ENCODE measurements at regions not wholly inside any gene's neighbourhood (a gene's known extent, or its start where the extent isn't known, plus 50 kb on each side); places are given as distances from the start of the nearest gene placed in this dataset.
A peak's percentile ranks its signal among the peaks of the same experiment; 100 is the strongest.

DNA sequence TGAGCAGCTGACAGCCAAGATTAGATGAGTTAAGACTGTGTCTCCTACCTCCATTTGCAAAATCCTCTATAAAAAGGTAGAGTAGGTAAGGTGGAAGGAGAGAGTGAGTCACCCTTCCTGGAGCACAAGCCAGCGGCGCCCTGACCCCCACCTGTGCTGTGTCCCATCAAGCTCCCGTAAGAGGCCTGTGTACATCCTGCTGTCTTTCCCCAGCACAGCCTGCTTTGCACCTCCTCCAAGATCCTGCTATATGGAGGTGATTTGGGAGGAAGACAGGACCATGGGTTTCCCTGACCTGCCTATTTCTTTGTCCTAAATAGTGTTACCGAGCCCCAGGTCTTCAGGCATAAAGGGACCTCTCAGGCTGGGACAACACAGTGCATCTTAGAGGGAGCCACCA lies 62.3 kb upstream of the UQCRFS1 start:
- peaks cover 2% of the 10 kb centered on the region for H3K4me1 Mint-ChIP-seq
- H3K27ac Mint-ChIP-seq, result no peak overlapping the region
- H3K9me3 Mint-ChIP-seq, result no peaks in the 10 kb centered on the region
- no peak overlapping the region for H3K4me3 Mint-ChIP-seq
- TF ChIP-seq, protein P1, sequence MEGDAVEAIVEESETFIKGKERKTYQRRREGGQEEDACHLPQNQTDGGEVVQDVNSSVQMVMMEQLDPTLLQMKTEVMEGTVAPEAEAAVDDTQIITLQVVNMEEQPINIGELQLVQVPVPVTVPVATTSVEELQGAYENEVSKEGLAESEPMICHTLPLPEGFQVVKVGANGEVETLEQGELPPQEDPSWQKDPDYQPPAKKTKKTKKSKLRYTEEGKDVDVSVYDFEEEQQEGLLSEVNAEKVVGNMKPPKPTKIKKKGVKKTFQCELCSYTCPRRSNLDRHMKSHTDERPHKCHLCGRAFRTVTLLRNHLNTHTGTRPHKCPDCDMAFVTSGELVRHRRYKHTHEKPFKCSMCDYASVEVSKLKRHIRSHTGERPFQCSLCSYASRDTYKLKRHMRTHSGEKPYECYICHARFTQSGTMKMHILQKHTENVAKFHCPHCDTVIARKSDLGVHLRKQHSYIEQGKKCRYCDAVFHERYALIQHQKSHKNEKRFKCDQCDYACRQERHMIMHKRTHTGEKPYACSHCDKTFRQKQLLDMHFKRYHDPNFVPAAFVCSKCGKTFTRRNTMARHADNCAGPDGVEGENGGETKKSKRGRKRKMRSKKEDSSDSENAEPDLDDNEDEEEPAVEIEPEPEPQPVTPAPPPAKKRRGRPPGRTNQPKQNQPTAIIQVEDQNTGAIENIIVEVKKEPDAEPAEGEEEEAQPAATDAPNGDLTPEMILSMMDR (IDR thresholded peaks at IDR 0.05; ENCODE audit: unreplicated experiment in 3 of 3), result no peak
- H3K27me3 Mint-ChIP-seq (ENCODE audit: low read depth), result peaks cover 40% of the 10 kb centered on the region
- H3K36me3 Mint-ChIP-seq (ENCODE audit: low read depth), result no peaks in the 10 kb centered on the region

DNA sequence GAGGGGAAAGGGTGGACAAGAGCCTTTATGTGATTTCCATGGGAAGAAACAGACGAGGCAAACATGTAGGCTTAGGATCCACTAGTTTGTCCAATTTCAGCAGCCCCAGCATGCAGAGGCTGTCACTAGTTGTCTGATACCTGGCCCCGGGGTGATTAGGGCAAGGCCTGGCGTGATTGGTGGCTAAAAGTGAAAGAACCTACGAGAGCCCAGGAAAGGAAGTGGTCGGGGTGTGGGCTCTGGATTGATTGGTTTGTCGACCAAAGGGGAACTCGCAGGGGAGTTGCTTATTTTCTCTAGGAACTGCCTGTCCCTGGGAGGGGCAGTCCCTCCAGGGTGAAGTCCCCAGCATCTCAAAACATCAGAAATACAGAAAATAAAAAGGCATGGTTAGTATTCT lies 64.2 kb upstream of the UQCRFS1 start:
- H3K36me3 Mint-ChIP-seq (ENCODE audit: low read depth), result no peaks in the 10 kb centered on the region
- no peak overlapping the region for H3K4me3 Mint-ChIP-seq
- H3K4me1 Mint-ChIP-seq, result no peaks in the 10 kb centered on the region
- H3K27ac Mint-ChIP-seq, result no peak overlapping the region
- TF ChIP-seq, protein P1 (IDR thresholded peaks at IDR 0.05; ENCODE audit: unreplicated experiment in 3 of 3), result no peak
- H3K9me3 Mint-ChIP-seq, result no peaks in the 10 kb centered on the region
- peaks cover 44% of the 10 kb centered on the region for H3K27me3 Mint-ChIP-seq (ENCODE audit: low read depth)

DNA sequence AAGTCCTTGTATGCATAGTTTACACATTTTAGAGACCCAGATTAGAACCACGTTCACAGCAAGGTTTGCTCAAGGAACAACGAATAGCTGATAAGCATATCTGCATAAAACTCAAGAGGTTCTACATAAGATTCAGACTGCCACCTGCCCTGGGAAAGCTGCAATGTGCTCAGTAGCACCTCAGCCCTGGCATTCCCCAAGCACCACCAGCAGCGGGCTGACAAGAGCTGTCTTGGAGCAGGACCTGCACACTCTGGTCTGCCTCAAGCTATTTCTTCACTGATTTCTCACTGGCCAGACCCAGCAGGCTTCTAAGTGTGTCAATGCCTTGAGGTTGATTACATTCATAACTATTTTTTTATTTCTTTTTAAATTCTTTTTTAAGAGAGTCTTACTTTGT lies 65.8 kb upstream of the UQCRFS1 start:
- TF ChIP-seq, protein P1 (IDR thresholded peaks at IDR 0.05; ENCODE audit: unreplicated experiment in 3 of 3), result no peak
- H3K4me3 Mint-ChIP-seq, result no peak overlapping the region
- no peak overlapping the region for H3K27ac Mint-ChIP-seq
- no peaks in the 10 kb centered on the region for H3K9me3 Mint-ChIP-seq
- H3K4me1 Mint-ChIP-seq, result no peaks in the 10 kb centered on the region
- no peaks in the 10 kb centered on the region for H3K36me3 Mint-ChIP-seq (ENCODE audit: low read depth)
- H3K27me3 Mint-ChIP-seq (ENCODE audit: low read depth), result peaks cover 40% of the 10 kb centered on the region

GRCh38 chr19:29283366-29283765 lies 70.4 kb upstream of the UQCRFS1 start:
- H3K27me3 Mint-ChIP-seq (ENCODE audit: low read depth), result peaks cover 36% of the 10 kb centered on the region
- TF ChIP-seq, protein P1 (IDR thresholded peaks at IDR 0.05; ENCODE audit: unreplicated experiment in 3 of 3), result no peak
- no peaks in the 10 kb centered on the region for H3K36me3 Mint-ChIP-seq (ENCODE audit: low read depth)
- no peak overlapping the region for H3K4me3 Mint-ChIP-seq
- H3K4me1 Mint-ChIP-seq, result peaks cover 5% of the 10 kb centered on the region
- H3K27ac Mint-ChIP-seq, result no peak overlapping the region
- no peaks in the 10 kb centered on the region for H3K9me3 Mint-ChIP-seq

DNA sequence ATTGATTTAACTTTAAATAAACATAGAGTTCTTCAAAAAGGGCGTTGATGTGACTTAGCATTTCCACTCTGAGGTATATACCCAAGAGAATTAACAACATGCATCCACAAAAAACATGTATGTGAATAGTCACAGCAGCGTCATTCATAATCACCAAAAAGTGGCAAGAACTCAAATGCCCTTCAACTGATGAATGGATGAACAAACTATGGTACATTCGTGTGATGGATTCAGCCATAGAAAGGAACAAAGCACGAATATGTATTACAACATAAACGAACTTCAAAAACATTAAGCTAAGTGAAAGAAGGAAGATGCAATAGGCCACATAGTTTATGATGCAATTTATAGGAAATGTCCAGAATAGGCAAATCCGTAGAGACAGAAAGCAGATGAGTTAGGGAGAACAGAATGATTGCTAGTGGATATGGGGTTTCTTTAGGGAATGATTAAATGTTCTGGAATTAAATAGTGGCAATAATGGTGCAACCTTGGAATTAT lies 72.3 kb upstream of the UQCRFS1 start:
- no peak overlapping the region for H3K27ac Mint-ChIP-seq
- no peaks in the 10 kb centered on the region for H3K9me3 Mint-ChIP-seq
- peaks cover 36% of the 10 kb centered on the region for H3K27me3 Mint-ChIP-seq (ENCODE audit: low read depth)
- TF ChIP-seq, protein P1 (IDR thresholded peaks at IDR 0.05; ENCODE audit: unreplicated experiment in 3 of 3), result no peak
- no peak overlapping the region for H3K4me3 Mint-ChIP-seq
- peaks cover 5% of the 10 kb centered on the region for H3K4me1 Mint-ChIP-seq
- no peaks in the 10 kb centered on the region for H3K36me3 Mint-ChIP-seq (ENCODE audit: low read depth)

DNA sequence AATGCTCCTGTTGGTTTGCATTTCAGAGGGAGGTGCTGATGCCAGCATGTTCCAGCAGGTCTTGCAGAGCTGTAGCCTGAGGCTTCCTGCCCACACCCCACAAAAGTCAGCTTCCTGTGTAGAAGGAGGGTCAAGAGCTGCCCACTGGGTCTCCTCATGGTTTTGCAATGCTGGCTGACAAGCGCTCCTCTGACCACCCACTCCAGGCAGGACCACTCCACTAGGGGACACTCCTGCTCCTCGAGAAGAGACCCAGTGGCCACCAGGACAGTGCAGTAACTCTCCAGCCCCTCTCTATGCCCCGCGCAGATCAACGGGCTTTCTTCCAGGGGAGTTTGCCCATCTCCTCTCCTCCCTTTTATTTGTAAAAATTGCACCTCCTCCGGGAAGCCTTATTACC lies 72.9 kb upstream of the UQCRFS1 start:
- Mint-ChIP-seq H3K4me1 (peaks cover 5% of the 10 kb centered on the region), H3K36me3 (ENCODE audit: low read depth) (no peaks in the 10 kb centered on the region), H3K27ac (no peak overlapping the region), H3K9me3 (no peaks in the 10 kb centered on the region), H3K4me3 (no peak overlapping the region), H3K27me3 (ENCODE audit: low read depth) (peaks cover 31% of the 10 kb centered on the region)
- TF ChIP-seq, protein P1 (IDR thresholded peaks at IDR 0.05; ENCODE audit: unreplicated experiment in 3 of 3), result peak; percentile 46 to 58 (median 54)

All from nephron (organoid).